ENCODE measurements at regions not wholly inside any gene's neighbourhood (a gene's known extent, or its start where the extent isn't known, plus 50 kb on each side); places are given as distances from the start of the nearest gene placed in this dataset.
A peak's percentile ranks its signal among the peaks of the same experiment; 100 is the strongest.

DNA sequence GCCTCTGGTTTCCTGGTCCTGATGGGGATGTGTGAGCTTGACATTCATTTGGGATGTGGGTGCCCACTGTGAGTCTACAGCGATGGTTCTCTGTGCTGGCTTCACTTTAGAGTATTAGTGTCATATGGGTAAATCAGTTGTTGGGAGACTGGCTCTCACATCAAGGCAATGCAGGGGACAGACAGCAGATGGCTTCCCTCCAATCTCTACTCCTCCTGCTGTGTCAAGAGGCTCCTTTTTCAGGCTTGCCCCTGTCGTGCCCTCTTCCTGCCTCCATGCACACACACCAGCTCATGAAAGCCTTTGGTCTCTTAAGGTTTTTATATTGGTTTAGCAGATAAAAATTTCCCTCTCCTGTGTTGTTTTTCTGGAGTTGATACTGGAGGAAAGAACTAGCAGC is 315.6 kb downstream of the RDH14 start:
- DNase-seq = no peak

DNA sequence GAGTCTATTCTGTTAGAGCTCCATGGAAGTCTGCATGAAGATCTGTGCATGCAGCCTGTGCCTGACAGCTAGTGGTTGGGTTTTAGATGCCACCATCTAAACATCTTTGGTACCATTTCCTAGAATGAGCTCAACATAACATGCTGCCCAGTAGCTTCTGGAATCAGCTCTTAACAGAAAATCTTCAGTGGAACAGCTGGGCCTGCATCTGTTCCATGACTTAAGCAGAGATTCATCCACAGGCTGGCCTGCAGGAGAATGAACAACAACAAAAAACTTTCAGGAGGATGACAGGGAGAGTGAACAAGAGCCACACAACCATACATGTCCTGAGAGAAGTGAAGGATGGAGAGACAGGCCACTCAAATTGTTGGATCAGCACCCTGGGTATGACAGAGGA is 316.6 kb downstream of the RDH14 start:
- DNase-seq = no peak

DNA sequence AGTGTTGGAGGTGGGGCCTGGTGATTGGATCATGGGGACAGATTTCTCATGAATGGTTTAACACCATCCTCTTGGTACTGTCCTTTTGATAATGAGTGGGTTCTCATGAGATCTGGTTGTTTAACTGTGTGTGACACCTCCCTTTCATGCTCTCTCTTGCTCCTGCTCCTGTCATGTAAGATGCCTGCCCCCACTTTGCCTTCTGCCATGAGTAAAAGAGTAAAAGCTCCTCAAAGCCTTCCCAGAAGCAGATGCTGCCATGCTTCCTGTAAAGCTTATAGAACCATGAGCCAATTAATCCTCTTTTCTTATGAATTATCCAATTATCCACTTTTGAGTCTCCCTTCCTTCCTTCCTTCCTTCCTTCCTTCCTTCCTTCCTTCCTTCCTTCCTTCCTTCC is 317.7 kb downstream of the RDH14 start:
- DNase-seq = no peak

GRCh38 chr2:18238209-18238608 is 322.2 kb downstream of the RDH14 start:
- no peak for DNase-seq

GRCh38 chr2:18237298-18237697 is 323.2 kb downstream of the RDH14 start:
- no peak for DNase-seq

- DNase-seq = no peak
Observed at GRCh38 chr2:18232731-18233438, 327.6 kb downstream of the RDH14 start.

GRCh38 chr2:18230668-18231067 is 329.8 kb downstream of the RDH14 start:
- no peak for DNase-seq

GRCh38 chr2:18219676-18220075 is 340.8 kb downstream of the RDH14 start:
- DNase-seq = no peak

DNA sequence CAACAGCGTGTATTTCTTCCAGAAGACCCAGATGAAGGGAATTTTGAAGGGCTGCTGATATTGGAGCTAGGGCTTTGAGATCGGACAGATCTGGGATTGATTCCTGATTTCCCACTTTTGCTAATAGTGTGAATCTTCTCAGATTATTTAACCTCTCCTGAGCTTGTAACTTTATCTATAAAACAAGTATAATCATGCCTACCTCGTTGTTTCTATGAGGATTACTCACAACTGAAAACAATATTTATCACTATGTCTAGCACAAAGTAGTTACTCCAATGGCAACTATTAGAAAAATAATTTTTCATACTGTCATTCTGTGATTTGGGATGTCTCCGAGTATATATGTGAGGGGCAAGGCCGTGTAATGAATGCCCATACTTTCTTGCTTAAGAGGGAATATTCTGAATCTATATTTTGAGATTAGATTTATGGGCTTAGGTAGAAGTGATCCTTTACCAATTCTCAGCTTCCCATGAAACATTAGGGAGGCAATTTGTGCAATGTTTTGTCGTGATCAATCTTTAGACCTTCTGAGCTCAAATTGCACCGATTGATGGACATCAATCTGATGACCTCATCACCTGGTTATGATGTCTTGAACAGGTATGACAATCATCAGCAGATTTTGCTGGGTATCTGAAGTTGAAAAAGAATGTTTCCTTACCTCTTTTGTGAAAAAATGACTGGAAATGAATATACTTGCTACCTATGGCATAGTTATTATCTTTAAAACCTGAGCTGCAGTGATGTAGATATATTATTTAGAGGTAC is 339.9 kb downstream of the KCNS3 start:
- no peak for DNase-seq

- DNase-seq = no peak
Observed at GRCh38 chr2:18214936-18215335, 336.5 kb downstream of the KCNS3 start.

- no peak for DNase-seq
Observed at GRCh38 chr2:18213986-18214385, 335.5 kb downstream of the KCNS3 start.

- DNase-seq = no peak
Observed at GRCh38 chr2:18209934-18210639, 331.6 kb downstream of the KCNS3 start.

- no peak for DNase-seq
Observed at GRCh38 chr2:18208956-18209355, 330.5 kb downstream of the KCNS3 start.

- no peak for DNase-seq
Observed at GRCh38 chr2:18200771-18201170, 322.3 kb downstream of the KCNS3 start.

DNA sequence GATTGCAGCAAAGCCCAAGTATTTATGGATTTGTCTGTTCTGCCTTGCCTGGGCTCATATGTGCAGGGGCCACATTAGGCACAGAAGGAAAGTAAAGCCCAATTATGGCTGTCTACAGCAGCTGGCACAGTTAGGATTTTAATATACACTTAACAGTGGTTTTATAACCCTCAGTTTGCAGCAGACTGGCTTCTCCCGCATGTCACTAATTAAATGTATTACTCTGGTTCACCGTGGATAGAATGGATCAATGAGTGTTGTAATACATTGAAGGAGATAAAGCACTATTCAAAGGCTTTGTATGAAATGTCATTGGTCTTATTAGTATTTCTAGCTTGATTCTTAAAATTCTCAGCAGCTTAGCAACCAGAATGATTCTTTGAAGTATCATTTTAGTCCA is 320.2 kb downstream of the KCNS3 start:
- no peak for DNase-seq

DNA sequence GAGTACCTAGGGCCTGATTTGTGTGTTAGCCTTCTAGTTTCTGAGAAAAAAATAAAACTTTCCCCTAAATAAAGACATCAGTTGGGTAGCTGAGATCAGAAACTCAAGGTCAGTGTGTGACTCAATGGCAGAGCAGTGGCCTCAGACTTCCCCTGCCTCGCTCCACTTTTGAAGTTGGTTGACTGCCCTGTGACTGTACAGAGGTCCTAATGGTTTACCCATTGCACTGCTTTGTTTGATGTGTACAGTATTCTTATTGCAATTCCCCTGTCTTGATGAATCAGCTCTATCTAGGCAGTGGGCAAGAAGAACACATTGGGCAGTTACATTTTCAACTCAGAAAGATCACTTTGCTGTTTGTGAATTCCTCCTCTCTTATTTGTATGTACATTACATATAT is 315.7 kb downstream of the KCNS3 start:
- no peak for DNase-seq

GRCh38 chr2:18186816-18187613 is 308.5 kb downstream of the KCNS3 start:
- DNase-seq = no peak

- DNase-seq = no peak
Observed at GRCh38 chr2:18182861-18183260, 304.4 kb downstream of the KCNS3 start.

DNA sequence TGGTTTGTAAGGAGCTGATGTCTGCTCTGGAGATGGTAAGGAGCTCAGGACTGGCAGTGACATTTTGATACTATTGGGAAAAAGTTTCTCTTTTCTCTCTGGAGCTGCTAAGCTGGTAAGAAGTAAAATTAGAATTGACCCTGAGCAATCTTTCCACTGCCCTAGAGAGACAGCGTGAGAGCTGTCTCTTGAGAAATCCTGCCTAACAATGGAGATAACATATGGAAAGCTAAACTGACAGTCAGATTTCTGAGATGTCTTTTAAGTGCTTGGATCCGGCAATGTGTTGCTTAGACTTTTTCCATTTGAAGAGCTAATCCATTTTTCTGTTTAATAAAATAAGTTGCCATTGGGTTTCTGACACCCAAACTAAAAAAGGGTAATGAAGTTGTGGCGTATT is 302.4 kb downstream of the KCNS3 start:
- no peak for DNase-seq

- DNase-seq = no peak
Observed at GRCh38 chr2:18180031-18180610, 301.7 kb downstream of the KCNS3 start.

- DNase-seq = peak; percentile 7 to 37
Observed at GRCh38 chr2:18178736-18179349, 300.4 kb downstream of the KCNS3 start.

DNA sequence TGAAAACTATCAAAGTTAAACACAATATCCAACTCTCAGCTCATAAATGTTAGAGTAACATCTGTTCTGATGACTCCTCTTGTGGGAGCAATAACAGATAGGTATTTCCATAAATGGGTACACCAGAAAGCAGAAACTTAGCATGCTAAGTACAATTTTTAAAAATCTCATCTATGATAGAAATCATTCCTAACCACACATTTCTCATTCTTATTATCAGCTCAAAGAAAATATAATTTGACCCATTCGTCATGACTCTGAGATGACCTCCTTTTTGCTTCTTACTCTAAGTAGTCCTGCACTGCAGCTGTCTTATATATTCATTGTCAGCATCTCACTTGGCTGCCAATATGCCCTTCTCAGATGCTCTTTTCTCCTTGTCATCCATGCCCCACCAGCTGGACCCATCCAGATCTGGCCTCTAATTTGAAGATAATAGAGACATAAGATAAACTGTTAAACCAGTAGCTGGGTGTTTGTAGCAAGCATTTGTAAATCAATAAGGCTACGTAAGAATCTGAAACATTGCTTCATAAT is 298.3 kb downstream of the KCNS3 start:
- no peak for DNase-seq
